Large intestine (tissue), 3 donors: ENCODE measurements at regions not wholly inside any gene's neighbourhood (a gene's known extent, or its start where the extent isn't known, plus 50 kb on each side); places are given as distances from the start of the nearest gene placed in this dataset.

ENCODE experiments used
- DNase-seq, 2 donors: peaks; one replicate each; pipeline versions ENCODE4 v3.0.0 to v3.0.0-alpha.2; 2013
- H3K27ac ChIP-seq: one replicate; pipeline ENCODE4 v1.5.1; 2013; ENCODE audit warnings: low read length
- H3K27me3 ChIP-seq: 2 replicates; pipeline ENCODE4 v1.6.1; 2013; ENCODE audit warnings: low read length; ENCODE audit not compliant: control insufficient read depth, insufficient read depth
- H3K36me3 ChIP-seq: 2 replicates; pipeline ENCODE4 v1.6.1; 2013; ENCODE audit warnings: low read length; ENCODE audit not compliant: control insufficient read depth, insufficient read depth
- H3K4me1 ChIP-seq: one replicate; pipeline ENCODE4 v1.6.1; 2013; ENCODE audit warnings: low read length; ENCODE audit not compliant: control insufficient read depth, insufficient read depth
- H3K4me3 ChIP-seq: one replicate; pipeline ENCODE4 v1.5.1; 2013; ENCODE audit warnings: low read length
- H3K9me3 ChIP-seq: one replicate; pipeline ENCODE4 v1.6.1; 2013; ENCODE audit warnings: mild to moderate bottlenecking, low read depth, low read length, moderate library complexity; ENCODE audit not compliant: control insufficient read depth
- WGBS: methylation state at CpG from one replicate; pipeline ENCODE4 v1.1.5; 2013; ENCODE audit warnings: low lambda C conversion rate; ENCODE audit not compliant: insufficient coverage; 5-methylcytosine and 5-hydroxymethylcytosine counted together

DNA sequence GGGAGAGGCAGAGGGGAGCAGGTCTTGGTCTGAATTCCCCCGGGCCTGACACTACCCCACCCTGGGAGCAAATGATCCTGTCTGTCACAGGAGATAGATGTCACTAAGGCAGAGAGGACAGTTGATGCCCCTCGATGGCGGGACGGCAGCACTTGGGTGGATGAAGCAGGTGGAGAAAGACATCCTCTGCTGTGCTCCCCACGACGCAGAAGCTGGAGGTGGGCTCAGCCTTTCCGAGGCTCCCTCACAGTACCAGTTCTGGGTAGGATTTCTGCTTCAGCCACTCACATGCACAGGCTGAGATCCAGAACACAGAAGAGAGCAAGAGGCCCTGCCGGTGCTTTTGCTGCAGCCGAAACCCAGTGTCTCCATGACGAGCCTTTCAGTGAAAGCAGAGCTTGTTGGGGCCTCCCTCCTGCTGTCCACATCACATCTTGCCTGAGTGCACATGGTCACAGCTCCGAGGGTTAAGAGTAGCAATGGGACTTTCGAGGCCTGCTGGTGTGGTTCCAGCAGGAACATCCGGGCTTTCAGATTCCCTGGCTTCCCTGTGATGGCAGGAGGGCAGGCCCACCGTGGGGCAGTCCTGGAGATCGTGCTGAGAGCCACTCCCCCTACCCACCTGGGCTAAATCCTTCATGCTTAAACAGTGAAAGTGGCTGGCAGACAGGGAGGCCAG is 107.3 kb upstream of the PRR20G start:
- no CpG with 5 or more reads among the region's 15 CpGs for WGBS
- Histone ChIP-seq H3K27me3 (peaks cover 27% of the 10 kb centered on the region), H3K36me3 (no peaks in the 10 kb centered on the region), H3K27ac (no peak overlapping the region), H3K4me3 (no peak overlapping the region), H3K9me3 (no peaks in the 10 kb centered on the region), H3K4me1 (no peaks in the 10 kb centered on the region)
- DNase-seq: no peak

DNA sequence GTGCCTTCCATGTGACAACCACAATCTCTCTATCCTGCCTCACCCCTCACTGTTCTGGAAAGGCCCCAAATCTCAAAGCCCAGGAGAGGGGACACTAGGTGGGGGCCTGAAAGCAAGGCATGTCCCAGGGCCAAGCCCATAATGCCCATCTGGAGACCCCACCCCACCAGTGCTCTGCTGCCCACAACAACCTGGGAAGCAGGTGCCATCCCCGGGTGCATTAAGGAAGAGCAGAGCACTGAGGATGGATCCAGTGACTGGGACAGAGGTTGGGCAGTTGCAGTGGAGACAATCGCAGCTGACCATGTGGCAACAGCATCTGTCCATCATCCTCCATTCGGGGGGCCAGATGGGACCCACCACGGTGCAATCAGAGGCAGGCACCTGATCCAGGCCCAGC is 106.2 kb upstream of the PRR20G start:
- no peak for DNase-seq
- Histone ChIP-seq H3K36me3 (no peaks in the 10 kb centered on the region), H3K4me1 (no peaks in the 10 kb centered on the region), H3K27ac (no peak overlapping the region), H3K4me3 (no peak overlapping the region), H3K9me3 (no peaks in the 10 kb centered on the region), H3K27me3 (peaks cover 27% of the 10 kb centered on the region)
- WGBS: no CpG with 5 or more reads among the region's 4 CpGs

DNA sequence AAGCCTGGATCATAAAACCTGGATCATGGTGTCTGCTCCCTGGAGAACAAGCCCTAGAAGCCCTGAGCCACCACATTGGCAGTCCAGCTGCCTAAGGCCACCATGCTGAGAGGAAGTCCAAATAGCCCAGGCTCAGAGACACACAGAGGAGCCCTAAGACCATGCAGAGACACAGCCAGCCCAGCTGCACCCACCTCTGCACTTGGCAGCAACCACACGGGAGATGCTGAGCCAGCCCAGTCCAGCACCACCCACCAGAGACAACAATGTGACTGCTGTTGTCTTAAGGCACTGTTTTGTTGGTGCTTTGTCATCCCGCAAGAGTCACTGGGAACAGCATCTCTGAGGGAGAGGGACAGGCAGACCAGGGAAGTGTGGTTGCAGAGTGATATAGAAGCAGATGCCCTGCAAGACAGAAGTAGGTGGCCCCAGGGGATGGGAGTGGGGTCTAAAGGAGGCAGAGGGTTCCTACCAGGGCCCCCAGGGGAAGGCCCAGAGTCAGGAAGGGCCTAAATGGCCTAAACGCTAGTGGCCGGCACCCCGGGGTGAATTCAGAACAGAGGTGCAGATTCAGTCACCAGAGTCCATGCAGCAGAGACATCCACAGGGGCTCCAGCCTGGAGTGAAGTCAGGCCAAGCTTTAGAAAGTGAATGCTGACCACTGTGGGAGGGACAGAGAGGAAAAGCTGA is 105.4 kb upstream of the PRR20G start:
- Histone ChIP-seq H3K9me3 (no peaks in the 10 kb centered on the region), H3K36me3 (no peaks in the 10 kb centered on the region), H3K27me3 (peaks cover 27% of the 10 kb centered on the region), H3K27ac (no peak overlapping the region), H3K4me3 (no peak overlapping the region), H3K4me1 (no peaks in the 10 kb centered on the region)
- WGBS: no CpG with 5 or more reads among the region's 5 CpGs
- no peak for DNase-seq

DNA sequence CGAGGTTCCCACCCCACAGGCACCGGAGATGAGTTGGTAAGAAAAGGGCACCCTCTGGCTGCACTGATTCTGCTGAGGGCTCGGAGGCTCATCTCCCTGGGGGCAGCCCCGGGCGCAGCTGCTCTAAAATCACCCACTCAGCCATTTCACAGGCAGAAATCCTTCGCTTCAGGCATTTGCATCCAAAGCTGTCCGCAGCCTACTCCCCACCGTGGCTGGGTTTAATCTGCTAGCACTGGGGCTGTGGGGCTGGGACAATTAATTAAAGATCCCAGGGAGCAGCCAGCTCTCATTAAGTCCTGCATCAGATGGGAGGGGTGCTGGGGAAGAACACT is 104.3 kb upstream of the PRR20G start:
- no CpG with 5 or more reads among the region's 8 CpGs for WGBS
- Histone ChIP-seq H3K36me3 (no peaks in the 10 kb centered on the region), H3K4me3 (no peak overlapping the region), H3K4me1 (no peaks in the 10 kb centered on the region), H3K27me3 (peaks cover 21% of the 10 kb centered on the region), H3K9me3 (no peaks in the 10 kb centered on the region), H3K27ac (no peak overlapping the region)
- DNase-seq: no peak

DNA sequence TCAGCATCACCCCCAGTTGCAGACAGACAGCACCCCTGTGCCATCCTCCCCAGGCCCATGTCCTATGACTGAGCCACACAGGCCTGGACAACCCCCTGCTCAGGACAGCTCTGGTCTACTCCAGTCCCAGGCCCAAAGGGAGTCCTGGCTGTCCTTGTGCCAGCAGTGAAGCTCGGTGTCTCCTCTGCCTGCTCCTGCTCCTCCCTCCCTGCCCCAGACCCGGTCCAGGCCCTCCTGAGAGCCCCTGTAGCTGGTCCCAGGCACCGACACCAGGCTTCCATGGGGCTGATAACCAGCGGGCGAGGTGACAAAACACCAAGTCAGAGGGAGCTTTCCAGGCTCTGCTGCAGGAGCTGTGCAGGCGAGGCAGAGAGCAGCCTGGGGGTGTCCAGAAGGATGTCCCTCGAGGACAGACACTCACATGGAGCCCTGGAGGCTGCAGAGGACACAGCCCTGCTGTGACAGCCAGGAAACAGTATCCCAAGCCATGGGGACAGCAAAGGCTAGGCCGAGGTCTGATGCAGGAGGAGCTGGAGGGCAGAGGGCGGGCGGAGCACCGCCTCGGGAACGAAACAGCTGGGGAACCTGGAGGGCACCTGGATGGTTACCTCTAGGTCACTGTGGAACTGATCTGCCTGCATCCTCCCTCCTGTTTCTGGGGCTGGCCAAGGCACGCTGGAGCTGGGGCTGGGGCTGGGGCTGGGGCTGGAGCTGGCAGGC is 103.8 kb upstream of the PRR20G start:
- DNase-seq: no peak

DNA sequence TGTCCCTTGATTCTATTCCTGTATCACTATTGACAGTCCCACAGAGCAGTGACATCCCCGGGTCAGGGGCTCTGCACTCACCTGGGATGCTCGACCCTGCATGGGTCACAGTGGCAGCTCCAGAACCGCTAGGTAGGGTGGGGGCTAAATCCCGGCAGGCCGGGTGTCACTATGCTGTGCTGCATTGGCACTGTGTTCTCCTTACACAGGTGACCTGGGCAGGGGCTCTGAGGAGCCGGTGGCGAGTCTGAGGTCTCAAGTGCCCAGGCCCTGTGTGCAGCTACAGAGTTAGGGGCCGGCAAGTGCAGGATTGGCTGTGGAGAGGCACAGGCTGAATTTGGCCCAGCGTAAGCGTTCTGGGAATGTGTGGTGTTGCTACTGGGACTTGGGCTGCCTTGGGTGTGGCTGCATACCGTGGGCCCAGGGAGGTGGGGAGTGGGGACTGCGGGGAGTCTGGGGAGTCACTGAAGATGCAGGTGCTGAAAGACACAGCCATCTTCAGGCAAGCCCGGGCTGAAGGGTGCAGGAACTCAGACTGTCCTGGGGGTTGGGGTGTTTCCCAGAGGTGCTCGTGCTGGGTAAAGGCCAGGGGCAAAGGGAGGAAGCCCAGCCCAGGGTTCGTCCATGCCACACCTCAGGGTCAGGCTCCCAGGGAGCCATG is 102.6 kb upstream of the PRR20G start:
- Histone ChIP-seq H3K27ac (no peak overlapping the region), H3K4me3 (no peak overlapping the region), H3K36me3 (no peaks in the 10 kb centered on the region), H3K9me3 (no peaks in the 10 kb centered on the region), H3K4me1 (no peaks in the 10 kb centered on the region), H3K27me3 (peaks cover 7% of the 10 kb centered on the region)
- WGBS: no CpG with 5 or more reads among the region's 15 CpGs
- no peak for DNase-seq

More for the DNA sequence above, 103.8 kb upstream of the PRR20G start:
- no peaks in the 10 kb centered on the region for H3K9me3 ChIP-seq
- no peak overlapping the region for H3K27ac ChIP-seq
- no CpG with 5 or more reads among the region's 14 CpGs for WGBS
- H3K36me3 ChIP-seq: no peaks in the 10 kb centered on the region
- peaks cover 16% of the 10 kb centered on the region for H3K27me3 ChIP-seq
- H3K4me3 ChIP-seq: no peak overlapping the region
- H3K4me1 ChIP-seq: no peaks in the 10 kb centered on the region

DNA sequence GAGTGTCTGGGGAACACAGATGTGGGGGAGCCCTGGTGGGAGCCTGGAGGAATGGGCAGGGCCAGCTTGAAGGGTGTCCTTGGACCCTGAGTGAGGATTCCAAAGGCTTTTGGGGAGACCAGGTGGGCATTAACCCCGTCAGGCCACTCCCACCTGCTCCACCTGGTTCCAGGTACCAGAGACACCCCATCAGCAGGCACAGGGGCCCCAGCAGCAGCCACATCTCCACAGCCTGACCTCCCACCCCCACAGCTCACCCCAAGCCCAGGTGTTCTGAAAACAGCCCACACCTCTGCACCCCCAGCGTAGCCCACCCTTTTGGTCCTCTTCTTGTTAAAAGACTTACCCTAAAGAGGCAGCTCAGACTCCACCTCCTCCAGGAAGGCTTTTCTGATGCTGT is 102.1 kb upstream of the PRR20G start:
- no CpG with 5 or more reads among the region's 2 CpGs for WGBS
- no peak for DNase-seq

DNA sequence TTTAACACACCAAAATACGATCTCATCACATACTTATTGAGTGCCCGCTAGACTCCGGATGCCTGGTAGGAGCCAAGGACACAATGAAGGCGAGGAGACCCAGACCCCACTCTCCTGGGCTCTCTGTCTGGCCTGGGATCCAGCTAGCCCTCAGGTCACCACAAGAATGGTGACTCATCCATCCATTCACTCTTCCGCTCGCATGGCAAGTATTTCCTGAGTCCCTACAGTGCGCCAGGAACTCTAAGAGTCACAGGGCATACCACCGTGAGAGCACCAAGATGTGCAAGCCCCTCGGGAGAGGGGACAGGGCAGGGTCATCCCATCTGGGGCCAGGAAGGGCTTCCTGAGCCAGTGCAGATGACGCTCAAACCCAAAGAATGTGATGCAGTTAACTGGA is 101.6 kb upstream of the PRR20G start:
- no peaks in the 10 kb centered on the region for H3K9me3 ChIP-seq
- no peaks in the 10 kb centered on the region for H3K4me1 ChIP-seq
- no peak for DNase-seq
- peaks cover 6% of the 10 kb centered on the region for H3K27me3 ChIP-seq
- no CpG with 5 or more reads among the region's 10 CpGs for WGBS
- no peaks in the 10 kb centered on the region for H3K36me3 ChIP-seq
- no peak overlapping the region for H3K4me3 ChIP-seq
- no peak overlapping the region for H3K27ac ChIP-seq

More for the DNA sequence above, 102.1 kb upstream of the PRR20G start:
- Histone ChIP-seq H3K9me3 (no peaks in the 10 kb centered on the region), H3K4me1 (no peaks in the 10 kb centered on the region), H3K27me3 (peaks cover 6% of the 10 kb centered on the region), H3K27ac (no peak overlapping the region), H3K4me3 (no peak overlapping the region), H3K36me3 (no peaks in the 10 kb centered on the region)

DNA sequence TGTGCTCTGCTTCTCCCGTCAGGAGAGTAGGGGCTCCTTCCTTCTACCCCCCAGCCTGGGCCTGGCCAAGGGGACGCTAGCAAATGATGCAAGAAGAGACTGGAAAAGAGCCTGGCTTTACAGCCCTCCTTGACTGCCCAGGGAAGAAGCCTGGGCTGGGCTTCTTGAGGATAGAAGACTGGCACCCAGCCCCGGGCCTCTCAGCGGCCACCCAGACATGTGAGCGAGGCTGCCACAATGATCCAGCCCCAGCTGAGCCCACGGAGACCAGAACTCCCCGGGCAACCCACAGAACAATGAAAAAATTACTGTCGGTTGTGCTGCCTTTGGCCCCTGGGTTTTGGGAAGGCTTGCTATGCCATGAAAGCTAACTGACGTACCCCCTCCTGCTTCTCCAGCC is 100.6 kb upstream of the PRR20G start:
- Histone ChIP-seq H3K4me3 (no peak overlapping the region), H3K36me3 (no peaks in the 10 kb centered on the region), H3K27me3 (peaks cover 6% of the 10 kb centered on the region), H3K4me1 (no peaks in the 10 kb centered on the region), H3K27ac (no peak overlapping the region), H3K9me3 (no peaks in the 10 kb centered on the region)
- no peak for DNase-seq
- no CpG with 5 or more reads among the region's 9 CpGs for WGBS

DNA sequence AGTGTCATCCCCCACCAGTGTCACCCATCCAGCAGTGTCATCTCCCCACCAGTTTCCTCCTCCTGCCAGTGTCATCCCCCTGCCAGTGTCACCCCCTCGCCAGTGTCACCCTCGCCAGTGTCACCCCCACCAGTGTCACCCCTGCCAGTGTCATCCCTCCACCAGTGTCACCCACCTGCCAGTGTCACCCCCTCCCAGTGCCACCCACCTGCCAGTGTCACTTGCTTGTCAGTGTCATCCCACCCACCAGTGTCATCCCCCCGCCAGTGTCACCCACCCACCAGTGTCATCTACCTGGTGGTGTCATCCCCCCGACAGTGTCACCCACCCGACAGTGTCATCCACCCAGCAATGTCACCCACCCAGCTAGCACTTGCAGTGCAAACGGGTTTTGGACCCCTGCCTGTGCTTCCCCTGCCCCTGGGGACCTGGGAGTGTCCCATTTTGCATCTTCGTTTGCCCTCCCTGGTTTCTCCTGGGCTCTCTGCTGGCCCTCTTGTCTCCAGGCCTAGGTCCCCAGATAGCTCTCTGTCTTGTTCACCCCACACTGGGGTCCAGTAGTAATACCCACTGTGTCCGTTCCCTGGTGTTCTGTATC is 99.8 kb upstream of the PRR20G start:
- H3K27me3 ChIP-seq: peaks cover 6% of the 10 kb centered on the region
- no peak for DNase-seq
- no peak overlapping the region for H3K27ac ChIP-seq
- no peaks in the 10 kb centered on the region for H3K4me1 ChIP-seq
- 40% methylated on average over 1 of the region's 8 CpGs for WGBS
- H3K36me3 ChIP-seq: no peaks in the 10 kb centered on the region
- H3K4me3 ChIP-seq: no peak overlapping the region
- H3K9me3 ChIP-seq: no peaks in the 10 kb centered on the region
